ENCODE measurements at regions not wholly inside any gene's neighbourhood (a gene's known extent, or its start where the extent isn't known, plus 50 kb on each side); places are given as distances from the start of the nearest gene placed in this dataset.

DNA sequence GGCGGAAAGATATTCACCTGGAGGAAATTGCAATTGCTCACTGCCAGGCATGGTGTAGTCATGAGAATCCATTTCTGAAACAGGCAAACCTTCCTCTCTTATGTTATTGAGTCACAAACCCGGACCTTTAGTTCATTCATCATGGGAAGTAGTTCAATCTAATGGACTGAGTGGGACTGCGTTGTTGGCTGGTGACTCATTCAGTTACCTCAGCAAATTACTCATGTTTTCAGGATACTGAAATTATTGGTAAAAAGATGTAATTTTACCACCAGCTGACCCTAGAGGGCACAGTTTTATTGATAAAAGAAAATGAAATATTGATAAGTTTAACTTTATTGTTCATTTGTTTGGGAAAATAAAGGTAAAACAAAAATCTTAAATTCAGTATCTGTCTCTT is 1194.4 kb upstream of the SORCS1 start:
- Histone ChIP-seq H3K9me3 (ENCODE audit: insufficient read depth, low read length) (no peaks in the 10 kb centered on the region), H3K9ac (ENCODE audit: low read length) (no peak overlapping the region), H3K4me3 (ENCODE audit: insufficient read depth, low read length, poor library complexity, severe bottlenecking) (no peak overlapping the region), H3K36me3 (ENCODE audit: low read length) (no peaks in the 10 kb centered on the region), H2AFZ (ENCODE audit: low read depth, low read length, severe bottlenecking) (no peak overlapping the region), H3K9me2 (replicated peaks; ENCODE audit: insufficient read depth, low read length) (no peaks in the 10 kb centered on the region), H3F3A (ENCODE audit: insufficient read depth) (no peaks in the 10 kb centered on the region), H3K4me2 (ENCODE audit: low read depth, low read length, poor library complexity, severe bottlenecking) (no peak overlapping the region), H4K20me1 (ENCODE audit: low read depth, low read length) (no peaks in the 10 kb centered on the region), H3K79me2 (ENCODE audit: insufficient read depth, low read length) (no peaks in the 10 kb centered on the region), H3K27me3 (ENCODE audit: low read length) (no peaks in the 10 kb centered on the region), H3K27ac (ENCODE audit: low read depth, low read length) (no peak overlapping the region)
- TF ChIP-seq, protein P1, sequence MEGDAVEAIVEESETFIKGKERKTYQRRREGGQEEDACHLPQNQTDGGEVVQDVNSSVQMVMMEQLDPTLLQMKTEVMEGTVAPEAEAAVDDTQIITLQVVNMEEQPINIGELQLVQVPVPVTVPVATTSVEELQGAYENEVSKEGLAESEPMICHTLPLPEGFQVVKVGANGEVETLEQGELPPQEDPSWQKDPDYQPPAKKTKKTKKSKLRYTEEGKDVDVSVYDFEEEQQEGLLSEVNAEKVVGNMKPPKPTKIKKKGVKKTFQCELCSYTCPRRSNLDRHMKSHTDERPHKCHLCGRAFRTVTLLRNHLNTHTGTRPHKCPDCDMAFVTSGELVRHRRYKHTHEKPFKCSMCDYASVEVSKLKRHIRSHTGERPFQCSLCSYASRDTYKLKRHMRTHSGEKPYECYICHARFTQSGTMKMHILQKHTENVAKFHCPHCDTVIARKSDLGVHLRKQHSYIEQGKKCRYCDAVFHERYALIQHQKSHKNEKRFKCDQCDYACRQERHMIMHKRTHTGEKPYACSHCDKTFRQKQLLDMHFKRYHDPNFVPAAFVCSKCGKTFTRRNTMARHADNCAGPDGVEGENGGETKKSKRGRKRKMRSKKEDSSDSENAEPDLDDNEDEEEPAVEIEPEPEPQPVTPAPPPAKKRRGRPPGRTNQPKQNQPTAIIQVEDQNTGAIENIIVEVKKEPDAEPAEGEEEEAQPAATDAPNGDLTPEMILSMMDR (IDR thresholded peaks at IDR 0.05; ENCODE audit: insufficient read depth, low read length, poor library complexity, severe bottlenecking), result no peak
- no peak for TF ChIP-seq EZH2phosphoT487 (conservative IDR thresholded peaks at IDR 0.05; ENCODE audit: low read length)

DNA sequence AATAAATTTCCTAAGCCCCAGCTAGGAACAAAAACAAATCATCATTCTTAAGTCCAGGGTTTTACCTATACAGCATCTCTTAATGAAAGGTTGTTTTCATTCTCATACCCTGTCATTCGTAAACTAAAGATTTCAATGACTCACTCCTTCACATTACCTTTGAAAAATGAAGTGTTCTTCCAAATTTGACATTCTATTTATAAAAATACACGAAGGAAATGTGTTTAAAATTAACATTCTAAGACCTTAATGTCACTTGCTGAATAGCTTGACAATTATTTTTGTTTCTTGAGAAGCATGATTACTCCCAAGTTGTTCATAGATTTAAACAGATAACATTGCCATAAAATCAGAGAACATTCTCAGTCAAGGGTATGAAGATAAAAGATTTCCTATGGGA is 1188.3 kb upstream of the SORCS1 start:
- no peak overlapping the region for H3K4me3 ChIP-seq (ENCODE audit: insufficient read depth, low read length, poor library complexity, severe bottlenecking)
- no peaks in the 10 kb centered on the region for H3K9me2 ChIP-seq (replicated peaks; ENCODE audit: insufficient read depth, low read length)
- no peaks in the 10 kb centered on the region for H3K9me3 ChIP-seq (ENCODE audit: insufficient read depth, low read length)
- H3K4me2 ChIP-seq (ENCODE audit: low read depth, low read length, poor library complexity, severe bottlenecking), result no peak overlapping the region
- H3K27ac ChIP-seq (ENCODE audit: low read depth, low read length), result no peak overlapping the region
- no peaks in the 10 kb centered on the region for H3K36me3 ChIP-seq (ENCODE audit: low read length)
- no peaks in the 10 kb centered on the region for H3F3A ChIP-seq (ENCODE audit: insufficient read depth)
- H3K27me3 ChIP-seq (ENCODE audit: low read length), result no peaks in the 10 kb centered on the region
- H4K20me1 ChIP-seq (ENCODE audit: low read depth, low read length), result no peaks in the 10 kb centered on the region
- H2AFZ ChIP-seq (ENCODE audit: low read depth, low read length, severe bottlenecking), result no peak overlapping the region
- no peaks in the 10 kb centered on the region for H3K79me2 ChIP-seq (ENCODE audit: insufficient read depth, low read length)
- no peak overlapping the region for H3K9ac ChIP-seq (ENCODE audit: low read length)
- TF ChIP-seq, protein P1 (IDR thresholded peaks at IDR 0.05; ENCODE audit: insufficient read depth, low read length, poor library complexity, severe bottlenecking), result no peak
- TF ChIP-seq EZH2phosphoT487 (conservative IDR thresholded peaks at IDR 0.05; ENCODE audit: low read length), result no peak

DNA sequence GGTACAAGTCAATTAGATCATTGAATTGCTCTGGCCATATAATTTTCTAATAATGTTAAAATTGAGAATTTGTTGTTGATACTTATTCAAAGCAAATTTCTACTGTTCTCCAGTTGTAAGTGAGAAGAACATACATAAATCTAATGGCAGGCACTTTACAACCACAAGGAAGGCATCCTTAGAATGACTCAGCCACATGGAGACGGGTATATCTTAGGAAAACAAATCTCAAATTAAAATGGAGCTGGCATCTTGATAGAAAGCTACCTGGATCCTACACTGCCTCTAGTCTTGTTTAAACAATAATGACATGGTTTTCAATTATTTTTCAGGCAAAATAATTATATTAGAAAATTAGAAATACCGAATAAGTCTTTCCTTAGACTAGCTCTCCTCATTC is 1183.7 kb upstream of the SORCS1 start:
- H3F3A ChIP-seq (ENCODE audit: insufficient read depth), result no peaks in the 10 kb centered on the region
- H3K27ac ChIP-seq (ENCODE audit: low read depth, low read length), result no peak overlapping the region
- H3K36me3 ChIP-seq (ENCODE audit: low read length), result no peaks in the 10 kb centered on the region
- H3K9ac ChIP-seq (ENCODE audit: low read length), result no peak overlapping the region
- H3K9me3 ChIP-seq (ENCODE audit: insufficient read depth, low read length), result no peaks in the 10 kb centered on the region
- no peaks in the 10 kb centered on the region for H4K20me1 ChIP-seq (ENCODE audit: low read depth, low read length)
- H2AFZ ChIP-seq (ENCODE audit: low read depth, low read length, severe bottlenecking), result no peak overlapping the region
- no peaks in the 10 kb centered on the region for H3K27me3 ChIP-seq (ENCODE audit: low read length)
- H3K4me3 ChIP-seq (ENCODE audit: insufficient read depth, low read length, poor library complexity, severe bottlenecking), result no peak overlapping the region
- H3K9me2 ChIP-seq (replicated peaks; ENCODE audit: insufficient read depth, low read length), result no peaks in the 10 kb centered on the region
- no peak overlapping the region for H3K4me2 ChIP-seq (ENCODE audit: low read depth, low read length, poor library complexity, severe bottlenecking)
- TF ChIP-seq, protein P1 (IDR thresholded peaks at IDR 0.05; ENCODE audit: insufficient read depth, low read length, poor library complexity, severe bottlenecking), result no peak
- TF ChIP-seq EZH2phosphoT487 (conservative IDR thresholded peaks at IDR 0.05; ENCODE audit: low read length), result no peak
- H3K79me2 ChIP-seq (ENCODE audit: insufficient read depth, low read length), result no peaks in the 10 kb centered on the region
